EH (cell line): ENCODE measurements at regions not wholly inside any gene's neighbourhood (a gene's known extent, or its start where the extent isn't known, plus 50 kb on each side); places are given as distances from the start of the nearest gene placed in this dataset.
"Not testable (repeated sequence)": the region's sequence is repeated elsewhere in the genome, so short reads cannot be mapped to it uniquely, and the experiment has no call there.

ENCODE experiments used
- DNase-seq: peaks from one replicate; pipeline ENCODE4 v3.0.0-alpha.2; 2015; ENCODE audit warnings: low read depth

DNA sequence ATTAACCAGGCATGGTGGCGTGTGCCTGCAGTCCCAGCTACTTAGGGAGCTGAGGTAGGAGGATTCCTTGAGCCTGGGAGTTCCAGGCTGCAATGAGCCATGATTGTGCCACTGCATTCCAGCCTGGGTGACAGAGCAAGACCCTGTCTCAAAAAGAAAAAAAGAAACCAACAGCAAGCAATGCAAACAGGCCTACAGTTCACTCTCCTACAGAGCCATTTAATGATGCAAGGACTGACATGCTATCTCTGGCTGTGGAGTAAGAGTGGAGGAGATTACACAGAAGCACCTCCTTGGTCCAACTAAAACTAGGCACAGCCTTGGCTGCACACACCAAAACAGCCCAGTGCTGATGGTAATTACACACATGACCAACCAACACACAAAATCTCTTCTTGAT is 127.5 kb upstream of the SOD1 start:
- DNase-seq = no peak

- no peak for DNase-seq
Measured at GRCh38 chr21:31530897-31531705, 128.4 kb upstream of the SOD1 start.

- DNase-seq = no peak
Measured at GRCh38 chr21:31530364-31530763, 129.1 kb upstream of the SOD1 start.

GRCh38 chr21:31529406-31529805 is 130.1 kb upstream of the SOD1 start:
- DNase-seq = no peak

DNA sequence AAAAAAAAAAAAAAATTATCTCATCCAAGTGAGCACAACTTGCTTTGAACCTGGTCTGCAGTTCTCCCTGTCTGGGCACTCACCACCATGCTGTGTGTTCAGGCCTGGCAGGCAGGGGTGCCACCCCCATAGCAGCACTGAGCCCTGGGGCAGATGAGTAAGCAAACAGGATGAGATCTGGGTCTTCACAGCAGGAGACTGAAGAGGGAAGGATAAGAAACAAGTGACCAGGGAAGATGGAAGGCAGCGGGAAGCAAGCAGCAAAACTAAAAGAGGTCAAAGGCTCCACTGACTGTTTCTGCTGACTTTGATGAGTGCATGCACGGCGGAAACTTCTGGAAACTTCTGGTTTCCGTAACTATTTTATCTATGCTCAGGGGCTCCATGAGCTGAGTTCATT is 133.5 kb upstream of the SOD1 start:
- DNase-seq = no peak

DNA sequence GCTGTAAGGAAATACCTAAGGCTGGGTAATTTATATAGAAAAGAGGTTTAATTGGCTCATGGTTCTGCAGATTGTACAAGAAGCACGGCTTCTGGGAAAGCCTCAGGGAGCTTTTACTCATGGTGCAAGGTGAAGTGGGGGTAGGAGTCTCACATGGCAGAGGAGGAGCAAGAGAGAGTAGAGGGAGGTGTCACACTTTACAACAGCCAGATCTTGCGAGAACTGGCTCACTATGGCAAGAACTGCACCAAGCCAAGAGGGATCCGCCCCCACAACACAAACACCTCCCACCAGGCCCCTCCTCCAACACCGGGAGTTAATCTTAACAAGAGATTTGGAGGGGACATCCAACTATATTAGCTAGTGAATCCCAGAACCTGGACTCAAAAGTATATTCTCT is 135.4 kb upstream of the SOD1 start:
- no peak for DNase-seq

DNA sequence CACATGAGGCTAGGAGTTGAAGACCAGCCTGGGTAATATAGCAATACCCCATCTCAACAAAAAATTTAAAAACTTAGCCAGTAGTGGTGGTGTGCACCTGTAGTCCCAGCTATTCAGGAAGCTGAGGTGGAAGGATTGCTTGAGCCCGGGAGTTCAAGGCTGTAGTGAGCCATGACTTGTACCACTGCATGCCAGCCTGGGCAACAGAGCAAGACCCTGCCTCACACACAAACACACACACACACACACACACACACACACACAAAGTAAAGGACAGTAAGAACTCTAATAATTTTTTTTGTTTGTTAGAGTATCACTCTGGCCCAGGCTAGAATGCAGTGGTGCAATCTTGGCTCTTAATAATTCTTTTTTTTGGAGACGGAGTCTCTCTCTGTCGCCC is 138.0 kb upstream of the SOD1 start:
- no peak for DNase-seq

DNA sequence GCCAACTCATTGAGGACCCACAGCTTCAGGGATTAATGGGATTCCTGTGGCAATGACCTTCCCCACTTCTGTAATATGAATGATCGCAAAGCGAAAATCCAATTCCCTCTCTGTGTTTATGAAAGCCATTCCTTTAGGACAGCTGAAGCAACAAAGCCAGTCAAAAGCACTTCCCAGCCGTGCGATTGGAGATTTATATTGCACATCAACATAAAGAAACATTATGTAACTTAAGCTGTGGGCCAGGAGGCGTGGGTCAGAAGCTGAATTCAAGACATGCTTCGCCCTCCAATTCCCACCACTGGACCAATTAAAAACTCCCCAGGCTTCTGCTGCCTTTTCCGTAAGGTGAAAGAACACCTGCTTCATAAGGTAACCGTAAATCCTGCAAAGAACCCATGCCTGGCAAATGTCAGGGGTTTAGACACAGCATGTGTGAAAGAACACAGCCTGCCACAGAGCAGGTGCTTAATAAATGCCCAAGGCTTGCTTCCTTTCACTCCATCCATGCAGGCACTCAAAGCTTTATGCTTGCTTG is 138.9 kb upstream of the SOD1 start:
- no peak for DNase-seq

DNA sequence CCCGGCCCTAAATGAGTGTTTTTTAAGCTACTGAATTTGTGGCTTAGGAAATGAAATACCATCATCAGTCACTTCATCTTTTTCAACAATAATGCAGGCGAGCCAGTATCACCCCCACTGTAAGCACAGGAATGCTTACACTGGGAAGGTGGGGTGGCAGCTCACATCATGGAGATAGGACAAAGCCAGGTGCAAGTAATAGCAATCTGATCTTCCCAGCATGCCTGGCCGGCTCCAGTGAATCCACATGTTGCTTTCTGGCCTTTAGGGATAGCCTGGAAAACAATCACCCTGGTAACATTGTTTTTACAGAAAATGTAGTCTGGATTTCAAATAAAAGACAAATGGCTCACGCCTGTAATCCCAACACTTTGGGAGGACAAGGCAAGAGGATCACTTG is 140.9 kb upstream of the SOD1 start:
- DNase-seq = no peak

GRCh38 chr21:31517664-31518414 is 141.7 kb upstream of the SOD1 start:
- no peak for DNase-seq

GRCh38 chr21:31515253-31515652 is 144.2 kb upstream of the SOD1 start:
- no peak for DNase-seq

DNA sequence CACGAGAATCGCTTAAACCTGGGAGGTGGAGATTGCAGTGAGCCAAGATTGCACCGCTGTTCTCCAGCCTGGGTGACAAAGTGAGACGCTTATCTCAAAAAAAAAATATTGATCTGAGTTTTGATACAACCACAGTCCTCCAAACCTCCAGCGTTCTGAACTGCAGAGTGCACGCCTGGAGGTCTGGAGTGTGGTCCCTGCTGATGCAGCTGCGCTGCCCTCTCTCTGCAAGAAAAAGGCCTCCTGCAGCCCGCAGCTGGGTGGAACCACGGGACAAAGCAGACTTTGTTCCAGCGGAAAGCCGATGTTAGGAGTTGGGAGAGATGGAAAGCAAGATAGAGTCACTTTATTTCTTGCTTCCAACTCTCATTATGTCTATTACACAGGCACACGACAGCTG is 144.9 kb upstream of the SOD1 start:
- DNase-seq = no peak

DNA sequence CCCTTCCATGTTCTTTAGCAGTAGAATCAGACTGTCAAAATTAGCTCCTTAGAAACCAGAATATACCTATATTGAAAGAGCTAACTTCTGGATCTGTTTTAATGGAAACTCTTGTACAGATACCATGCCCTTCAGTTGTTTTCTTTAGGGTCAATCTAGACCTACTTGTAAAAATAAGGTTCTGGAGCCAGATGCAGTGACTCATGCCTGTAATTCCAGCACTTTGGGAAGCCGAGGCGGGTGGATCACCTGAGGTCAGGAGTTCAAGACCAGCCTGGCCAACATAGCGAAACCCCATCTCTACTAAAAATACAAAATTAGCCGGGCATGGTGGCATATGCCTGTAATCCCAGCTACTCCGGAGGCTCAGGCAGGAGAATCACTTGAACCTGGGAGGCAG is 146.0 kb upstream of the SOD1 start:
- not testable (repeated sequence) for DNase-seq

DNA sequence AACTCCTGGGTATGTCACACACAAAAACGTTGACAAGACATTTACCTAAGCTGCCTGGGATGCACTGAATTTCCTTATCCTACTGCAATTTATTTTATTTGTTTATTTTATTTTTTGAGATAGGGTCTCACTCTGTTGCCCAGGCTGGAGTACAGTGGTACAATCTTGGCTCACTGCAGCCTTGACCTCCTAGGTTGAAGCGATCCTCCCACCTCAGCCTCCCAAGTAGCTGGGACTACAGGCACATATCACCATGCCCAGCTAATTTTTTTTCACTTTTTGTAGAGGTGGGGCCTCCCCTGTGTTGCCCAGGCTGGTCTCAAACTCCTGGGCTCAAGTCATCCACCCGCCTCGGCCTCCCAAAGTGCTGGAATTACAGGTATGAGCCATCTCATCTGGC is 147.5 kb upstream of the SOD1 start:
- not testable (repeated sequence) for DNase-seq

DNA sequence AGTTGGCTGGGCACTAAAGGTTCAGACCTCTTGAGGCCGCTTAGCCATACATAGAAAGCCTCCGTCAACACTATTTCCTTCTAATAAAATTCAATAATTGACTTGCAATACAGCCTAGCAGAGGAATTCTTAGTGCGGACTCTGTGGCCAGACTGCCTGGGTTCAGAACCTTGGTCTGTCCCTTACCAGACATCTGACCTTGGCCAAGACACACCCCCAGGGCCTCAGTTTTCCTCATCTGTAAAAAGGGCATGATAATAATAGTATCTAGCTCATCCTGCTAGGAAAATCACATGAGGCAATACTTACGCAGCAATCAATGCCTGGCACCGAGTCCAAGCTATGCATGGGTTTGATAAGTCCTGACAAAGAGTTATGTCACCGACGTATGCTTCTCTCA is 148.2 kb upstream of the SOD1 start:
- DNase-seq = no peak

- no peak for DNase-seq
Measured at GRCh38 chr21:31509194-31510017, 150.1 kb upstream of the SOD1 start.

GRCh38 chr21:31505975-31506374 is 153.5 kb upstream of the SOD1 start:
- DNase-seq = no peak

GRCh38 chr21:31503939-31504338 is 155.6 kb upstream of the SOD1 start:
- DNase-seq = no peak

DNA sequence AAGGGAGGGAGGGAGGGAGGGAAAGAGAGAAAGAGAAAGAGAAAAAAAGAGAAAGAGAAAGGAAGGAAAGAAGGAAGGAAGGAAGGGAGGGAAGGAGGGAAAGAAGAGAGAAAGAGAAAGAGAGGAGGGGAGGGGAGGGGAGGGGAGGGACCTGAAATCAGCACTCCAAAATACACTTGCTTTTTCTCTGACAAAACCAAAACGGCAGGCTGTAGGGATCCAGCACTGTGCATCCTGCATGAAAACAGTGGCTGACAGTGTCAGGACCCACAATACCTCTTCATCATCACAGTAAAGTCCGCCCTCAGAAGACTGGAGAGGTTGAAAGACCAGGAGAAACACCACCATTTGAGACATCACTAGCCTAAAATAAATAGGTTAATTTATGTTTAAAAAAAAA is 156.0 kb upstream of the SOD1 start:
- DNase-seq = no peak

DNA sequence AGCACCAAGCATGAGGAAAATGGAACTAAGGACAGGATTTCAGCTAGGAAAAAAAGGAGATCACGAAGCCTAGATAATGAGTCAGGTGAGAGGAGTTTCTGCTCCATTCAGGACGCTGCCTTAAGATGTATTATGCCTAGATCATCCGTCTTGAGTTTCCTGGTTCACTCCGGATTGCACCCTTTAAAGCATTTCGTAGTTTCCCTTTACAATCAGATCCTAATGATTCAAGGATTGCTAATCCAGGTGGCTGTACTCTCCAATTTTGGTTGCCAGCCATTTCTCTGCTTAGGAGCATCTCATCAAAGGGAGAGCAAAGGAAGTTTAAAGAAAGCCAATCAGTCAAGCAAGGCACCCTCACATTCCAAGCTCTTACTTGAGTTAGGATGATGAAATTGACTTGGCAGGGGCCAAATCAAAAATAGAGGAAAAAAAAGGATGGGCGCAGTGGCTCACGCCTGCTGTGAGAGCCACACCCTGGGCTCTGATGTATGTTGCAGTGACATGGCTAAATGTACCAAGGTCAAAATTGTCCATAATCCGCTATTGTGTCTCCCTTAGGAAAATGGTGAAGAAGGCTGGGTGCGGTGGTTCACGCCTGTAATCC is 156.9 kb upstream of the SOD1 start:
- DNase-seq = no peak

DNA sequence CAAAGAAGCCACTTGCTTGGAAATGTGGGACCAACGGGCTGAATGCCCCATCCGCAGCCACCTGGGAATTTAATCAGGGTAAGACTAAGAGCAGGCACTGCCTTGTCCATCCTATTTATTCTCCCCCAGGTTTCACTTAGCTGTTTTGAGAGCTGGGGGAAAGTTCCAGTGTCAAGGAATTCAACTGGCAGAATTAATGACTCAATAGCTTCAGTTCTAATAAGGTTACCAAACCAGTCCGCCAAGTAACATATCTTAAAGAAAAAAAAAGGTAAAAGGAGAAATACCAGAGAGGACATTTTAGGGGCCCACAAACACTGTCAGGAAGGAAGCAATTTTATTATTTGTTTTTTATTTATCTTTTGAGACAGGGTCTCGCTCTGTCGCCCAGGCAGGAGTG is 157.6 kb upstream of the SOD1 start:
- no peak for DNase-seq

GRCh38 chr21:31500982-31501381 is 156.9 kb upstream of the TIAM1 start:
- DNase-seq = no peak
